HEK293 (cell line): ENCODE measurements at regions not wholly inside any gene's neighbourhood (a gene's known extent, or its start where the extent isn't known, plus 50 kb on each side); places are given as distances from the start of the nearest gene placed in this dataset.

Experiments used
- CTCF ChIP-seq: fragments of 450-650 bp; formaldehyde crosslinking; IDR thresholded peaks from 2 replicates; pipeline ENCODE4 v1.5.1; 2016; ENCODE audit warnings: missing biosample characterization, missing genetic modification characterization
- ZNF121 ChIP-seq: fragments of 450-650 bp; formaldehyde crosslinking; IDR thresholded peaks from 2 replicates; pipeline ENCODE4 v1.5.1; 2016; ENCODE audit warnings: missing biosample characterization, missing genetic modification characterization

DNA sequence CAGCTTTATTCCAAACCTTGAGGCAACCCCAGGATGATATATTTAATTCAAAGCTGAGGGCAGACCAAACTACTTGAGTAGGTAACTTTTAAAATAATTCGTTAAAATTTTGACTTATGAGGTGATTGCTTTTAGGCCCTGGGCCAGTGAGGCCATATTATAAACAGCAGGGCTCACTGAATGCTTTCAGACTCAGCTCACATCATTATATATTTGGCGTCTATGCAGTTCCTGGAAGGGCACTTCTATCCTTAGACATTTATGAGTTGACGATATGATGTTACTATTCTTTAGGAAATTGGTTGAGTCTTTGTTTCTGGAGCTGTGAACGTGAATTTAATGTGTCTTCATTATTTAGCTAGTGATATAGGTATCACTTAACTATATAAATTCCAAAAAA lies 400.1 kb downstream of the PDHA2 start:
- no peak for TF ChIP-seq CTCF (tag by site-specific recombination)
- TF ChIP-seq ZNF121 (tag by site-specific recombination): no peak
